ENCODE measurements at regions not wholly inside any gene's neighbourhood (a gene's known extent, or its start where the extent isn't known, plus 50 kb on each side); places are given as distances from the start of the nearest gene placed in this dataset.

DNA sequence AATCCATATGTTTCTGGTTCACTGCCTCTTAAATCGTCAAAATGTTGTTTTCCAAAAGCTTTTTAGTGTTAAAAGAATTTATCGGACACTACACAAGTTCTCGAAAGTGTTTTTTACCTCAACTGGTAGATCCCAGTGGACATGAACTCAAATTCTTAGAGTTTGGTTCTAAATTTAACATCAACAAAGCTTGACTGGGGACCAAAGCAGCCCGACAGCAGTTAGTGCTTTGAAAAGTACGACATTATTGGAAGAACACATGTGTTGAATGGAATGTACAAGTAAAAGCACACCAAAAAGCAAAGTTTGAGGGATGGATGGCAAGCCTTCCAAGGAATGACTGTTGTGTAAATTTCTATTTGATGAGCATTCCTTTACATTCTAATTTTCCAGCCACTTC lies 803.9 kb upstream of the POU3F3 start:
- peaks cover 5% of the 10 kb centered on the region; the same call in 1 of the 2 replicates for H3K4me1 ChIP-seq (ENCODE audit: insufficient read depth, low read length)
- H3K36me3 ChIP-seq (ENCODE audit: insufficient read depth, low read length): no peaks in the 10 kb centered on the region
- no peak overlapping the region for H3K9ac ChIP-seq (ENCODE audit: low read depth, low read length)
- no peaks in the 10 kb centered on the region for H3K9me3 ChIP-seq (ENCODE audit: control insufficient read depth, insufficient read depth, low read length)

DNA sequence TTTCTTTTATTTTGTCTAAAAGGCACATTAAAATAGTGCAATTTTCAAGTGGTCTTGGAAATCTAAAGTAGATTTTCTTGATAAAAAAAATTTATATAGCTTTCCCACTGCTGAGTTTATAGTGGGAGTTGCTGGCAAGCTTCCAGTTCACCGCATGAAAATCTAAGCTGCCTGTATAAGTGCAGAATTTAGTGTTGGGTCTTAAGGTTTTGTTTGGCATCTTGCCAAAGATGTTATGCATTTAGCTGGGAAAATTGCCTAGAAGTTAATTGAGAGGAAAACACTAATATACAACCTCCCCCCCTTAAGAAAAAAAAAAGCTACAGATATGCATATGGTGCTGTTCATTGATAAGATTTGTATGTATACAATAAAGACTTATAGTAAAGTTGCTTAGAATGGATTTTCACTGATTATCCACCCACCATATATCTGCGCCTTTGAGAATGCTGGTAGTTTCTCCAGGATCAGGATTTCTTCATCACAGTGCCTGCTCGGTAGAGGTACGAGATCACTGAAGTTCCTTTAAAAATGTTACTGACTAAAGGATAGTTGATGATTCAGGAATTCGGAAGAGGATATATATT lies 803.2 kb upstream of the POU3F3 start:
- Histone ChIP-seq H3K9ac (ENCODE audit: low read depth, low read length) (no peak overlapping the region), H3K4me1 (ENCODE audit: insufficient read depth, low read length) (peaks cover 5% of the 10 kb centered on the region; the same call in 1 of the 2 replicates), H3K36me3 (ENCODE audit: insufficient read depth, low read length) (no peaks in the 10 kb centered on the region), H3K9me3 (ENCODE audit: control insufficient read depth, insufficient read depth, low read length) (no peaks in the 10 kb centered on the region)

DNA sequence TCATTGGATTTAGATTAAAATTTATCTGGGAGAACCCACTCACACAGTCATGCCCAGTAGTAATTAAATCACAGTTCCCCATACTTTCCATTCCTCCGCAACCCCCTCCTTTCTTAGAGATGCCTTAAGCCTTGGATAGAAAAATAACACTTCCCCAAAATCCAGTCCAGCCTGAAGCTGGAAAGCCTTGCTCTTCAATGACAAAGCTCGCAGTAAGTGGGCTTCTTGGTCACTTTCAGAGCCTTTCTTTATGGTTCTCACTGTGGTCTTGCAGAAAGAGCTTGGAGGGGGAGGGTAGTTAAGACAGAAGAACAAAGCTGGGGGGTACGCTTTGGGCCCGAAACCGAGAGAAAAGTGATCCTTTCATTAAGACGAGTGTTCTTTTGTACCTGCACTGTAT lies 802.1 kb upstream of the POU3F3 start:
- Histone ChIP-seq H3K9me3 (ENCODE audit: control insufficient read depth, insufficient read depth, low read length) (no peaks in the 10 kb centered on the region; the same call in 1 of the 2 replicates), H3K36me3 (ENCODE audit: insufficient read depth, low read length) (no peaks in the 10 kb centered on the region), H3K9ac (ENCODE audit: low read depth, low read length) (no peak overlapping the region), H3K4me1 (ENCODE audit: insufficient read depth, low read length) (peaks cover 5% of the 10 kb centered on the region; the same call in 1 of the 2 replicates)

DNA sequence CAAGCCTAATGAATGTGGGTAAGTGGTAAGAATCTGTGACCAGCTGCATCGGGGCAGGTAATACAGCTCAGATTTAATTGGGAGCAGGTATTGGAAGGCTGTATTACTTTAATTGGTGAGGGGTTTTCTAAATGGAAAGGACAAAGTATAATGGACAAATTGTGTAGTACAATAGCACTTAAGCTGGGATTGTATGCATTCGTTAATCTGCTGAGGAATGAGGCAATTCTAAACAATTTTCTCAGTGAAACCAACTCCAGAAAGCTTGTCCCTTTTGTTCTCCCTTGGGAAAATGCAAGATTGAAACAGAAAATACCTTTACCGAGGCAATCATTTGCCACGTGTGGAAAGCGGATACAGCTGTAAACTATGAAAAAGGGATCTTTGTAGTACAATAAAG lies 801.6 kb upstream of the POU3F3 start:
- no peak overlapping the region for H3K9ac ChIP-seq (ENCODE audit: low read depth, low read length)
- H3K4me1 ChIP-seq (ENCODE audit: insufficient read depth, low read length): peaks cover 5% of the 10 kb centered on the region; the same call in 1 of the 2 replicates
- no peaks in the 10 kb centered on the region; the same call in 1 of the 2 replicates for H3K9me3 ChIP-seq (ENCODE audit: control insufficient read depth, insufficient read depth, low read length)
- H3K36me3 ChIP-seq (ENCODE audit: insufficient read depth, low read length): no peaks in the 10 kb centered on the region

DNA sequence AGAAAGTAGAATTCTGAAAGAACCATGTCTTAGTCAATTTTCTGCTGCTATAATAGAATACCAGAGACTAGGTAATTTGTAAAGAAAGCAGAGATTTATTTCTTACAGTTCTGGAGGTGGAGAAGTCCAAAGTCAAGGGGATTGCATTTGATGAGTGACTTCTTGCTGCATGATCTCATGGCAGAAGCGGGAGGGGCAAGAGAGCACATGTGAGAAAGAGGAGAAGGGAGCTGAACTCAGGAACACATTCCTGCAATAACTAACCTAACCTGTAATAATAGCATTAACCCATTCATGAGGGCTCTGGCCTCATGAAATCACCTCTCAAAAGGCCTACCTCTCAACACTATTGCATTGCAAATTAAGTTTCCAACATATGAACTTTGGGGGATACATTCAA lies 797.5 kb upstream of the POU3F3 start:
- Histone ChIP-seq H3K9ac (ENCODE audit: low read depth, low read length) (no peak overlapping the region), H3K9me3 (ENCODE audit: control insufficient read depth, insufficient read depth, low read length) (peaks cover 2% of the 10 kb centered on the region; the same call in 1 of the 2 replicates), H3K4me1 (ENCODE audit: insufficient read depth, low read length) (peaks cover 3% of the 10 kb centered on the region; the same call in 1 of the 2 replicates), H3K36me3 (ENCODE audit: insufficient read depth, low read length) (no peaks in the 10 kb centered on the region)

DNA sequence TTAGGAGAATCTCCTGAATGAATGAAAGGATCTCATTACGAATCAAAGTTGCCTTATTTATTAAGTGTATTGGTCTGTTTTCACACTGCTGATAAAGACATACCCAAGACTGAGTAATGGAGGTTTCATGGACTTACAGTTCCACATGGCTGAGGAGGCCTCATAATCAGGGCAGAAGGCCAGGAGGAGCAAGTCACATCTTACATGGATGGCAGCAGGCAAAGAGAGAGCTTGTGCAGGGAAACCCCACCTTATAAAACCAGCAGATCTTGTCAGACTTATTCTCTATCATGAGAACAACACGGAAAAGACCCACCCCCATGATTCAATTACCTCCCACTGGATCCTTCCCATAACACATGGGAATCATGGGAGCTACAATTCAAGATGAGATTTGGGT lies 785.2 kb upstream of the POU3F3 start:
- H3K4me1 ChIP-seq (ENCODE audit: insufficient read depth, low read length): no peaks in the 10 kb centered on the region
- H3K9ac ChIP-seq (ENCODE audit: low read depth, low read length): no peak overlapping the region
- H3K9me3 ChIP-seq (ENCODE audit: control insufficient read depth, insufficient read depth, low read length): peaks cover 3% of the 10 kb centered on the region; the same call in 1 of the 2 replicates
- no peaks in the 10 kb centered on the region for H3K36me3 ChIP-seq (ENCODE audit: insufficient read depth, low read length)

DNA sequence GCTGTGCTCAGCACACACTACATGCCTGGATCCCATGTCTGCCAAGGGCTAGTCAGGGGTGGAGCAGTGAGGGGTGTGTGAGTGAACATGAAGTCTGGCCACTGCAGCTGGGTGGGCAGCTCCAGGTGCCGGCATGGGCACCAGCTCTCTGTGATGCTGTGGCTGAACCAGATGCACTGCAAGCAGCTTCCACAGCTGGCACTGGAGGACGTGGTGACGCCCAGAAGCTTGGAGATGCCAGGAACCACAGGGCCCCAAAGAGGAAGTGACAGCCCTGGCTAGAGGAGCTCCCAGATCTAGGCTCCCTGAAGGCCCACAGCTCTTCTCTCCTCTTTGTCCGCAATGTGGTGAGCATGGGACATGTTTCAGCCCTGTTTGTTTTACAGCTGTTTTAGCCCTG lies 776.3 kb upstream of the POU3F3 start:
- H3K4me1 ChIP-seq (ENCODE audit: insufficient read depth, low read length): no peaks in the 10 kb centered on the region

DNA sequence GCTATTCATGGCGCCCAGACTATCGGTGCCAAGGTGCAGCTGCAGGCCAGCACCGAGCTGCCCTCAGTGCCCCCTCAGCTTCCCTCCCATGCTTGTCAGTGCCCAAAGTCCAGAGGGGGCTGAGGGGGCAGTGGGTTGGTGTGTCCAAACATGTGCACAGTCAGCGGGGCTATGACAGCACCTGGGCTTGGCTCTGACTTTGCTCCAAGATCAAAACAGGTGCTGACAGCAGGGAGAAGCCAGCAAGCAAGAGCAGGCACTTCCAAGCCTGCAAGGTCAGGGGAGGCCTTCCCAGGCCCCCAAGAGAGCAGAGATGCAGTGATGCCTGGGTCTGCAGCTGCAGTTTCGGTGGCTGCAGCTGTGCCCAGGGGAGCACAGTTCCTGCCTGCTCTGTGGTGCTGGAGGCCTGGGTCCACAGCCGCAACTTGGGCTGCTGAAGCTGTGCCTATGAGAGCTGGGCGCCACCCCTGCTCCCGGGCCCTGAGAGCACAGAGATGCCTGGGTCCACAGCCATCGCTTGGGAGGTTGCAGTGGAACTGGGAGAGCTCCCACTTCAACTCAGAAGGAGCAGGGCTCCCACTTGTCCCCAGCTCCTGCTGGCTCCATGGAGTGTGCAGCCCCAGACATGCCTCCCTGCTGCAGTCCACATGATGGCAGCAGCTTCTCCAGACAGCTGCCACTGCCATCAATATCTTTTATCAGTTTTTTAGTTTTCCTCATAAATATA lies 775.3 kb upstream of the POU3F3 start:
- H3K9ac ChIP-seq (ENCODE audit: low read depth, low read length): no peak overlapping the region
- no peaks in the 10 kb centered on the region for H3K36me3 ChIP-seq (ENCODE audit: insufficient read depth, low read length)
- H3K4me1 ChIP-seq (ENCODE audit: insufficient read depth, low read length): no peaks in the 10 kb centered on the region
- 0 out of 2 replicates have a peak, but pooled peaks cover 2% of the 10 kb centered on the region for H3K9me3 ChIP-seq (ENCODE audit: control insufficient read depth, insufficient read depth, low read length)

More for the DNA sequence above, 776.3 kb upstream of the POU3F3 start:
- Histone ChIP-seq H3K9ac (ENCODE audit: low read depth, low read length) (no peak overlapping the region), H3K36me3 (ENCODE audit: insufficient read depth, low read length) (no peaks in the 10 kb centered on the region), H3K9me3 (ENCODE audit: control insufficient read depth, insufficient read depth, low read length) (0 out of 2 replicates have a peak, but pooled peaks cover 2% of the 10 kb centered on the region)

DNA sequence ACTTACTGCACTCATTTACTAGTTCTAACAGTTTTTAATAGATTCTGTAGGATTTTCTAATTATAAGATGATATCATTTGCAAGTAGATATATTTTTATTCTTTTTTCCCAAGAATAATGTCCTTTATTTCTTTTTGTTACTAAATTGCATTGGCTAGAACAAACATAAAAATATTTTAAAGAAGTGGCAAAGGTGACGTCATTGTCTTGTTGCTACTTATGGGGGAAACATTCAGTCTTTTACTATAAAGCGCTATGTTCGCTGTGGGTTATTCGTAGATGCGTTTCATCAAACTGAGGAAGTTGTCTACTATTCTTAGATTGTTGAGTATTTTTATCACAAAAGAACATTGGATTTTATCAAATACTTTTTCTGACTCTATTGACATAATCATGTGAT lies 765.2 kb upstream of the POU3F3 start:
- Histone ChIP-seq H3K36me3 (ENCODE audit: insufficient read depth, low read length) (no peaks in the 10 kb centered on the region), H3K9me3 (ENCODE audit: control insufficient read depth, insufficient read depth, low read length) (no peaks in the 10 kb centered on the region), H3K9ac (ENCODE audit: low read depth, low read length) (no peak overlapping the region), H3K4me1 (ENCODE audit: insufficient read depth, low read length) (no peaks in the 10 kb centered on the region)

DNA sequence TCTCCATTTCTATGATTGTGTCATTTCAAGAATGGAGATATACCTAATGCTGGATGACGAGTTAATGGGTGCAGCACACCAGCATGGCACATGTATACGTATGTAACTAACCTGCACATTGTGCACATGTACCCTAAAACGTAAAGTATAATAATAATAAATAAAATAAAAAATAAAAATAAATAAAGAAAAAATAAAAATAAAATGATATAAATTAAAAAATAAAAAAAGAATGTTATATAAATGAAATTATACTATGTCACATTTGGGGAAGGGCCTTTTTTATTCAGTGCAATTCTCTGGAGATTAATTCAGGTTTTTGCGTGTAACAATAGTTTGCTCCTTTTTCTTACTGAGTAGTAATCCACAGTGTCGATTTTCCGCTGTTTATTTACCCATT lies 763.5 kb upstream of the POU3F3 start:
- Histone ChIP-seq H3K4me1 (ENCODE audit: insufficient read depth, low read length) (no peaks in the 10 kb centered on the region), H3K36me3 (ENCODE audit: insufficient read depth, low read length) (no peaks in the 10 kb centered on the region), H3K9me3 (ENCODE audit: control insufficient read depth, insufficient read depth, low read length) (no peaks in the 10 kb centered on the region), H3K9ac (ENCODE audit: low read depth, low read length) (no peak overlapping the region)

DNA sequence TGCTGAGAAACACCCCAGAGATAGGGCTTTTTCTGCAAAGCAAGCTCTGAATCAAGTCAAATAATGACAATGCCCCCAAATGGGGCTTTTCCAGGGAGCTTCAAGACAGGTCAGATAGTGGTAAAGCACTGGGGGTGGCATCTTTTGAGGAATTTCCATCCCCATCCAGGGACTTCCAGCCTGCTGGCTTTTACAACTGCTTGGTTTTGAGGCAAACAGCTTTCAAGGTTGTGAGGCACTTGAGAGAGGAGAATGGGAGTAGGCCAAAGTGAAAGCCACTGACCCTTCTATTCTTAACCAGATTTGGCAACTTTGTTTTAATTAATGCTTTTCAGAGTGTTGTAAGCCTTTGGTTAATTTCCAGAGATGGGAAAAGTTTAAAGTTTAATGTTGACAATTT lies 762.0 kb upstream of the POU3F3 start:
- Histone ChIP-seq H3K36me3 (ENCODE audit: insufficient read depth, low read length) (no peaks in the 10 kb centered on the region), H3K9ac (ENCODE audit: low read depth, low read length) (no peak overlapping the region), H3K4me1 (ENCODE audit: insufficient read depth, low read length) (no peaks in the 10 kb centered on the region), H3K9me3 (ENCODE audit: control insufficient read depth, insufficient read depth, low read length) (no peaks in the 10 kb centered on the region)

DNA sequence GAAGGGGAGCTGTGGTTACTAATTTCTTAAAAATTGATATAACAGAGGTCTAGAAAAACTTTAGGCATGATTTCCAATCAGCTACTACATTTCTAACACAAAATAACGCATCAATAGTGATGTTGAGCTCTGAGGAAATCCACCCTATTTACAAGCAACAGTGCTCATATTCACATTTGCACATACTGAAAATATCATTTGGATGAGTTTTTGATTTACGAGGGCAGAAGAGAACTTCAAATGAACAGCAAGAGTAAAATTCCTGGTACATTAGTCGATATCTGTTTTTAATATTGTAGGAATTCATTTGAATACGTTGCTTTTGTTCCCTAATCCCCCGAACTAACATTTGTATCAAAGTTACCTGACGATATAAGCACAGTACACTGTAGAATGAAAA lies 761.0 kb upstream of the POU3F3 start:
- H3K9me3 ChIP-seq (ENCODE audit: control insufficient read depth, insufficient read depth, low read length): no peaks in the 10 kb centered on the region
- H3K9ac ChIP-seq (ENCODE audit: low read depth, low read length): no peak overlapping the region
- H3K36me3 ChIP-seq (ENCODE audit: insufficient read depth, low read length): no peaks in the 10 kb centered on the region
- no peaks in the 10 kb centered on the region for H3K4me1 ChIP-seq (ENCODE audit: insufficient read depth, low read length)

DNA sequence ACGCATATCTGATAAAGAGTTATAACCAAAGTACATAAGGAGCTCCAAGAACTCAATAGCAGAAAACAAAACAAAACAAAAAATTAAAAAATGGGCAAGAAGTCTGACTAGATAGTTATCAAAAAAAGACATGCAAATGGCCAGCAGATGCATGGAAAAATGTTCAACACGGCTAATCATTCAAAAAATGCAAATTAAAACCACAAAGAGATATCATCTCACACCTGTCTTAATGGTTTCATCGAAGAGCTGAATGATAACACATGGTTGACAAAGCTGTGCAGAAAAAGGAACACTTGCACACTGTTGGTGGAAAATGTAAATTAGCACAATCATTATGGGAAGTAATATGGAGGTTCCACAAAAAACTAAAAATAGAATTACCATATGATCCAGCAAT lies 751.3 kb upstream of the POU3F3 start:
- no peak overlapping the region for H3K9ac ChIP-seq (ENCODE audit: low read depth, low read length)
- H3K4me1 ChIP-seq (ENCODE audit: insufficient read depth, low read length): no peaks in the 10 kb centered on the region
- no peaks in the 10 kb centered on the region for H3K36me3 ChIP-seq (ENCODE audit: insufficient read depth, low read length)
- no peaks in the 10 kb centered on the region for H3K9me3 ChIP-seq (ENCODE audit: control insufficient read depth, insufficient read depth, low read length)

DNA sequence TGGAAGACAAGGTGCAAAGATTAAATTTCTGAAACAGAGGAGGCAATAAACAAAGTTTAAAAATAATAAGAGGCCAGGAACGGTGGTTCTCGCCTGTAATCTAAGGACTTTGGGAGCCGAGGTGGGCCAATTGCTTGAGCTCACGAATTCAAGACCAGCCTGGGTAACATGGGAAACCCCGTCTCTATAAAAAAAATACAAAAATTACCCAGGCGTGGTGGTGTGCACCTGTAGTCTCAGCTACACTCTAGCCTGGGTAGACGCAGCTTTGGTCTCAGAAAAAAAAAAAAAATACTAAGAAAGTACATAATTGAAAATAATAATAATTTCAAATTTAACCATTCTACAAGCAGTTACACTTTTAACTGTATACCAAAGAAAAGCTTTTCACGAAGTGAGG lies 744.6 kb upstream of the POU3F3 start:
- no peaks in the 10 kb centered on the region for H3K4me1 ChIP-seq (ENCODE audit: insufficient read depth, low read length)
- H3K9me3 ChIP-seq (ENCODE audit: control insufficient read depth, insufficient read depth, low read length): no peaks in the 10 kb centered on the region
- H3K36me3 ChIP-seq (ENCODE audit: insufficient read depth, low read length): no peaks in the 10 kb centered on the region
- H3K9ac ChIP-seq (ENCODE audit: low read depth, low read length): no peak overlapping the region

DNA sequence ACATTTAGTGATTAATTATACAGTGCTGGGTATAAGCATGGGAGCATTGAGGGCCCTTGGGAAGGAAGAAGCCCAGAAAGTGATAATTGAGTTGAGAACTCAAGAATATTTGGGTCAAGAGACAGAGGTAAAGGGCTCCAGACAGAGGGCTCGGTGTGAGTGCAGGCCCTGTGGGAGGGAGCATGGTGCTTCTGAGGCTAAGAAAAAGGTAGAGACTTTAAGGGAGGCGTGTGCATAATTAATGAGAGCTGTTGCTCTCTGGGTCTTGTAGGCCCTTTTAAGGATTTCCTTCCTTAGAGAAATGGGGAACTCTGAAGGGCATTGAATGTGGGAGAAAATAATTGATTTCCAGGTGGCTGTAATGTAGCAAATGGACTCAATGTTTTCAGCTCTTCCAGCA lies 735.0 kb upstream of the POU3F3 start:
- no peaks in the 10 kb centered on the region for H3K9me3 ChIP-seq (ENCODE audit: control insufficient read depth, insufficient read depth, low read length)
- H3K9ac ChIP-seq (ENCODE audit: low read depth, low read length): no peak overlapping the region
- no peaks in the 10 kb centered on the region for H3K4me1 ChIP-seq (ENCODE audit: insufficient read depth, low read length)
- H3K36me3 ChIP-seq (ENCODE audit: insufficient read depth, low read length): no peaks in the 10 kb centered on the region

Measured in ES-I3 (cell line).